H1 (cell line): ENCODE measurements at regions not wholly inside any gene's neighbourhood (a gene's known extent, or its start where the extent isn't known, plus 50 kb on each side); places are given as distances from the start of the nearest gene placed in this dataset.

Source experiments
- CTCF ChIA-PET: fragments of 300-600 bp; sonication (Branson Sonifier 250); formaldehyde crosslinking; loops from one replicate; lab custom pipeline; 2021; ENCODE audit not compliant: partially characterized antibody; lab: Charles Lee
- POLR2A ChIA-PET: fragments of 300-600 bp; sonication (Branson Sonifier 250); formaldehyde crosslinking; loops from one replicate; lab custom pipeline; 2021; ENCODE audit warnings: inconsistent platforms; ENCODE audit not compliant: partially characterized antibody; lab: Charles Lee
- DNase-seq, 2 experiments: peaks; one replicate each; pipeline versions ENCODE4 v3.0.0 to v3.0.0-alpha.2; 2010 to 2022; ENCODE audit warnings: low spot score in 2 of 2, low read depth in 1 of 2, mixed read lengths in 1 of 2
- FAIRE-seq: peaks from 2 replicates; lab custom pipeline; 2011; peaks lifted over from hg19 to GRCh38; lab: Jason Lieb, UNC
- H2AFZ ChIP-seq: 2 replicates; pipeline ENCODE4 v1.8.1; 2012; ENCODE audit warnings: low read length, inconsistent platforms
- H2AK5ac ChIP-seq: 2 replicates; pipeline ENCODE4 v1.6.1; 2013; ENCODE audit warnings: low read depth, low read length
- H2BK120ac ChIP-seq: replicated peaks from 2 replicates; pipeline ENCODE3; 2013; ENCODE audit warnings: low read depth, low read length, inconsistent platforms
- H2BK12ac ChIP-seq: 2 replicates; pipeline ENCODE4 v1.6.1; 2013; ENCODE audit warnings: low read depth, low read length
- H2BK15ac ChIP-seq: 2 replicates; pipeline ENCODE4 v1.6.1; 2013; ENCODE audit warnings: low read length
- H2BK20ac ChIP-seq: 2 replicates; pipeline ENCODE4 v1.6.1; 2013; ENCODE audit warnings: low read length
- H2BK5ac ChIP-seq: 2 replicates; pipeline ENCODE4 v1.6.1; 2013; ENCODE audit warnings: low read depth, low read length
- H3K14ac ChIP-seq: 2 replicates; pipeline ENCODE4 v1.6.1; 2013; ENCODE audit warnings: inconsistent platforms; ENCODE audit not compliant: insufficient read length
- H3K18ac ChIP-seq: 2 replicates; pipeline ENCODE4 v1.6.1; 2013; ENCODE audit warnings: low read length; ENCODE audit errors: extremely low read depth
- H3K23ac ChIP-seq: 2 replicates; pipeline ENCODE4 v1.6.1; 2013; ENCODE audit warnings: inconsistent platforms; ENCODE audit not compliant: insufficient read length
- H3K23me2 ChIP-seq: 2 replicates; pipeline ENCODE4 v1.6.1; 2013; ENCODE audit warnings: low read depth, low read length
- H3K27ac ChIP-seq: 2 replicates; pipeline ENCODE4 v1.6.1; 2011; ENCODE audit warnings: low read depth, low read length, inconsistent platforms
- H3K27me3 ChIP-seq, 4 experiments: replicated peaks in 1 of 4; 1 replicate in 1 of 4; 2 replicates in 3 of 4; pipeline versions ENCODE4 v1.6.1 to v1.8.1; 2011 to 2013; ENCODE audit warnings: low read length in 3 of 4, mild to moderate bottlenecking in 3 of 4, inconsistent platforms in 2 of 4, mixed read lengths in 2 of 4, moderate library complexity in 1 of 4; ENCODE audit not compliant: control insufficient read depth in 3 of 4, insufficient read depth in 3 of 4; ENCODE audit errors: extremely low read depth in 1 of 4
- H3K36me3 ChIP-seq, 4 experiments: 2 replicates each; pipeline versions ENCODE4 v1.6.1 to v1.8.1; 2011 to 2013; ENCODE audit warnings: mild to moderate bottlenecking in 4 of 4, low read length in 3 of 4, moderate library complexity in 2 of 4, control low read depth in 1 of 4, inconsistent platforms in 1 of 4; ENCODE audit not compliant: insufficient read depth in 4 of 4, control insufficient read depth in 2 of 4
- H3K4ac ChIP-seq: replicated peaks from 2 replicates; pipeline ENCODE3; 2013; ENCODE audit warnings: low read length, low read depth, mixed read lengths, inconsistent platforms; ENCODE audit not compliant: insufficient read length
- H3K4me1 ChIP-seq, 4 experiments: replicated peaks in 1 of 4; 1 replicate in 1 of 4; 2 replicates in 3 of 4; pipeline versions ENCODE4 v1.6.1 to v1.8.1; 2011 to 2013; ENCODE audit warnings: low read length in 3 of 4, inconsistent platforms in 2 of 4, mixed read lengths in 1 of 4; ENCODE audit not compliant: insufficient read depth in 4 of 4, control insufficient read depth in 3 of 4
- H3K4me2 ChIP-seq, 2 experiments: 2 replicates each; pipeline versions ENCODE4 v1.6.1 to v1.8.1; 2011 to 2013; ENCODE audit warnings: low read depth in 2 of 2, low read length in 2 of 2, control low read depth in 1 of 2, inconsistent platforms in 1 of 2, mild to moderate bottlenecking in 1 of 2; ENCODE audit not compliant: insufficient read depth in 1 of 2
- H3K4me3 ChIP-seq, 4 experiments: fragments of 200-600, 300-600 bp in 1 of 4; sonication (generic), shearing (Covaris generic), sonication (Bioruptor Twin) in 1 of 4; 2 replicates each; pipeline versions ENCODE4 v1.5.1 to v1.8.1; 2011 to 2016; ENCODE audit warnings: low read length in 4 of 4, low read depth in 3 of 4, control low read depth in 2 of 4, inconsistent platforms in 2 of 4, mild to moderate bottlenecking in 2 of 4, mixed read lengths in 1 of 4, moderate library complexity in 1 of 4; ENCODE audit not compliant: insufficient read depth in 2 of 4; ENCODE audit errors: extremely low read depth in 1 of 4
- H3K56ac ChIP-seq: replicated peaks from 2 replicates; pipeline ENCODE3; 2013; ENCODE audit warnings: low read depth, mild to moderate bottlenecking, mixed read lengths, low read length, inconsistent platforms; ENCODE audit not compliant: insufficient read length
- H3K79me1 ChIP-seq: 2 replicates; pipeline ENCODE4 v1.6.1; 2013; ENCODE audit warnings: low read depth, low read length, control low read depth
- H3K79me2 ChIP-seq, 2 experiments: 2 replicates each; pipeline versions ENCODE4 v1.6.1 to v1.8.1; 2012 to 2013; ENCODE audit warnings: low read length in 2 of 2, mild to moderate bottlenecking in 2 of 2, inconsistent platforms in 1 of 2; ENCODE audit not compliant: insufficient read depth in 2 of 2, control insufficient read depth in 1 of 2
- H3K9ac ChIP-seq, 4 experiments: replicated peaks in 1 of 4; 1 replicate in 1 of 4; 2 replicates in 3 of 4; pipeline versions ENCODE4 v1.6.1 to v1.8.1; 2011 to 2013; ENCODE audit warnings: low read depth in 3 of 4, low read length in 3 of 4, control low read depth in 2 of 4, mild to moderate bottlenecking in 2 of 4, moderate library complexity in 2 of 4, inconsistent platforms in 1 of 4; ENCODE audit errors: extremely low read depth in 1 of 4
- H3K9me3 ChIP-seq, 2 experiments: 2 replicates each; pipeline versions ENCODE4 v1.6.1 to v1.8.1; 2012 to 2013; ENCODE audit warnings: mild to moderate bottlenecking in 2 of 2, moderate library complexity in 2 of 2, control low read depth in 1 of 2, inconsistent platforms in 1 of 2, low read depth in 1 of 2, low read length in 1 of 2, mixed read lengths in 1 of 2; ENCODE audit not compliant: insufficient read depth in 2 of 2
- H4K20me1 ChIP-seq, 2 experiments: replicated peaks in 1 of 2; 2 replicates each; pipeline versions ENCODE3 to v1.8.1; 2011 to 2013; ENCODE audit warnings: inconsistent platforms in 2 of 2, low read length in 2 of 2, mild to moderate bottlenecking in 1 of 2; ENCODE audit not compliant: insufficient read depth in 2 of 2, control insufficient read depth in 1 of 2
- H4K5ac ChIP-seq: 2 replicates; pipeline ENCODE4 v1.6.1; 2013; ENCODE audit warnings: low read length, low read depth, mixed read lengths, inconsistent platforms; ENCODE audit not compliant: insufficient read length
- H4K8ac ChIP-seq: 2 replicates; pipeline ENCODE4 v1.8.0; 2013; ENCODE audit warnings: mild to moderate bottlenecking, moderate library complexity, low read length, inconsistent platforms; ENCODE audit not compliant: insufficient read depth; ENCODE audit errors: extremely low read depth
- H4K91ac ChIP-seq: replicated peaks from 2 replicates; pipeline ENCODE3; 2013; ENCODE audit warnings: low read length, mixed read lengths, inconsistent platforms; ENCODE audit not compliant: insufficient read length
- ASH2L ChIP-seq: fragments of 200-600, 300-600 bp; sonication (generic); IDR thresholded peaks from one replicate; pipeline ENCODE4 v1.7.1; 2017; ENCODE audit warnings: low read length
- ATF3 ChIP-seq: IDR thresholded peaks from 2 replicates; pipeline ENCODE4 v1.6.1; 2011; ENCODE audit warnings: low read depth, mild to moderate bottlenecking, low read length; ENCODE audit not compliant: insufficient read depth
- FOSL1 ChIP-seq: IDR thresholded peaks from 2 replicates; pipeline ENCODE4 v1.6.1; 2011; ENCODE audit warnings: mild to moderate bottlenecking, low read depth, low read length, moderate library complexity; ENCODE audit not compliant: insufficient read depth
- GABPA ChIP-seq: IDR thresholded peaks from 2 replicates; pipeline ENCODE4 v1.6.1; 2011; ENCODE audit warnings: mild to moderate bottlenecking, low read length, moderate library complexity, borderline replicate concordance; ENCODE audit not compliant: insufficient read depth
- GTF2F1 ChIP-seq: IDR thresholded peaks from 2 replicates; pipeline ENCODE4 v1.6.1; 2012; ENCODE audit warnings: low read depth, low read length, improper control_type of control experiment, borderline replicate concordance
- JUND ChIP-seq: IDR thresholded peaks from 2 replicates; pipeline ENCODE4 v1.6.1; 2011; ENCODE audit warnings: mild to moderate bottlenecking, improper control_type of control experiment, low read length
- KDM5A ChIP-seq: fragments of 200-600 bp; IDR thresholded peaks from 2 replicates; pipeline ENCODE4 v1.7.1; 2012; ENCODE audit warnings: mild to moderate bottlenecking, low read length, inconsistent platforms, mixed read lengths
- NRF1 ChIP-seq: IDR thresholded peaks from 2 replicates; pipeline ENCODE4 v1.6.1; 2011; ENCODE audit warnings: mild to moderate bottlenecking, low read depth, low read length, improper control_type of control experiment
- POLR2A ChIP-seq, 2 experiments: IDR thresholded peaks; 1 replicate in 1 of 2; 2 replicates in 1 of 2; pipeline ENCODE4 v1.6.1; 2011; ENCODE audit warnings: low read depth in 2 of 2, low read length in 2 of 2, mild to moderate bottlenecking in 2 of 2; ENCODE audit errors: control extremely low read depth in 1 of 2
- POLR2AphosphoS5 ChIP-seq: IDR thresholded peaks from 2 replicates; pipeline ENCODE4 v1.6.1; 2011; ENCODE audit warnings: low read depth, low read length
- RNF2 ChIP-seq: fragments of 200-900, 300-1000 bp; sonication (generic); IDR thresholded peaks from 2 replicates; pipeline ENCODE4 v1.7.1; 2016; ENCODE audit warnings: borderline replicate concordance, low read depth, mild to moderate bottlenecking, antibody characterized with exemption, low read length; ENCODE audit not compliant: poor library complexity, severe bottlenecking; ENCODE audit errors: missing control alignments
- SP1 ChIP-seq: IDR thresholded peaks from 2 replicates; pipeline ENCODE4 v1.6.1; 2011; ENCODE audit warnings: low read depth, low read length
- WGBS, 2 experiments: shearing (Covaris generic) in 1 of 2; methylation state at CpG; one replicate each; pipeline versions ENCODE4 v1.1.6 to v1.1.7; 2013 to 2015; ENCODE audit warnings: low lambda C conversion rate in 2 of 2, mixed read lengths in 2 of 2, inconsistent platforms in 1 of 2, low coverage in 1 of 2, missing lambda C conversion rate in 1 of 2; ENCODE audit not compliant: insufficient replicate concordance in 2 of 2, insufficient coverage in 1 of 2, insufficient read length in 1 of 2; ENCODE audit errors: extremely low coverage in 1 of 2, missing lambda C conversion rate in 1 of 2; 5-methylcytosine and 5-hydroxymethylcytosine counted together

- no peaks in the 10 kb centered on the region for H3K36me3 ChIP-seq
- no peak overlapping the region for H2BK15ac ChIP-seq
- H3K79me1 ChIP-seq, result no peaks in the 10 kb centered on the region
- H2AFZ ChIP-seq, result no peak overlapping the region
- no peaks in the 10 kb centered on the region for H3K27me3 ChIP-seq
- H3K23me2 ChIP-seq, result no peaks in the 10 kb centered on the region
- 75% methylated on average over 1 of the region's 1 CpG; no CpG with 5 or more reads in 1 of the 2 experiments for WGBS, 2 experiments
- no peak for FAIRE-seq
- no peaks in the 10 kb centered on the region for H4K20me1 ChIP-seq
- H3K4me1 ChIP-seq, result no peaks in the 10 kb centered on the region
- no peak overlapping the region for H3K4me3 ChIP-seq
- no peak overlapping the region for H2BK12ac ChIP-seq
- H3K18ac ChIP-seq, result no peak overlapping the region
- H3K23ac ChIP-seq, result no peak overlapping the region
- no peak overlapping the region for H3K4ac ChIP-seq
- no peaks in the 10 kb centered on the region for H3K9me3 ChIP-seq
- ChIA-PET POLR2A (no interaction called here), CTCF (interaction anchor here (1.0 kb wide), 1 partner anchor 65 kb away, joined by 3 read pairs; no protein-coding TSS in a partner anchor)
- H2BK20ac ChIP-seq, result no peak overlapping the region
- H3K79me2 ChIP-seq, result no peaks in the 10 kb centered on the region
- no peak overlapping the region for H3K14ac ChIP-seq
- no peak overlapping the region for H3K56ac ChIP-seq
- no peak overlapping the region for H4K5ac ChIP-seq
- no peak overlapping the region for H3K4me2 ChIP-seq
- H3K27ac ChIP-seq, result no peak overlapping the region
- H2BK120ac ChIP-seq, result no peak overlapping the region
- no peak for DNase-seq
- H4K8ac ChIP-seq, result no peak overlapping the region
- no peak overlapping the region for H2BK5ac ChIP-seq
- H3K9ac ChIP-seq, result no peak overlapping the region
- H4K91ac ChIP-seq, result no peak overlapping the region
- no peak overlapping the region for H2AK5ac ChIP-seq
- TF ChIP-seq KDM5A (no peak), ASH2L (no peak), POLR2AphosphoS5 (no peak), RNF2 (no peak), GTF2F1 (no peak), ATF3 (no peak), FOSL1 (no peak), JUND (no peak), GABPA (no peak), POLR2A (IDR thresholded peaks at IDR 0.05; ENCODE audit: control extremely low read depth in 1 of 2, low read depth in 2 of 2, low read length in 2 of 2) (no peak), NRF1 (no peak), SP1 (no peak)
These were observed 206.4 kb upstream of the PACRGL start for GRCh38 chr4:20493761-20494353.
